ENCODE measurements at regions not wholly inside any gene's neighbourhood (a gene's known extent, or its start where the extent isn't known, plus 50 kb on each side); places are given as distances from the start of the nearest gene placed in this dataset.

DNA sequence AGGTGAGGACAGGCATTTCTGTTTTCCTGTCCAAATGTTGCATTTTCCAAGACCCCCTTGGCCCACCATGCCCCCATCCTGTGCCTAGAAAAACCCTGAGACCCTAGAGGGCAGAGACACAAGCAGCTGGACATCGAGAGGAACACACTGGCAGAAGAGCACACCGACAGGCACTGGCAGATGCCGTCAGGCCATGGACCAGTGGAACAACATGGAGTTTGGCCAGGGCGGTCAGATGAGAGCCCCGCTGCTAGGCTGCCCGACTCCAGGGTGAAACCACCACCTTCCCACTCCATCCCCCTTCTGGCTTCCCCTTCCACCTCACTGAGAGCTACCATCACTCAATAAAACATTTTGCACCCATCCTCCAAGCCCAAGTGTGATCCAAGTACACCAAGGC, 438.4 kb downstream of the SIPA1L2 start:
- no peak for ATAC-seq
- Mint-ChIP-seq H3K27ac (no peak overlapping the region), H3K4me1 (no peaks in the 10 kb centered on the region), H3K4me3 (no peak overlapping the region), H3K9me3 (no peaks in the 10 kb centered on the region), H3K36me3 (no peaks in the 10 kb centered on the region), H3K27me3 (peaks cover 0 to 8% (median 5%) of the 10 kb centered on the region in 5 donors)
- DNase-seq: no peak
- POLR2A ChIA-PET: no interaction called here

DNA sequence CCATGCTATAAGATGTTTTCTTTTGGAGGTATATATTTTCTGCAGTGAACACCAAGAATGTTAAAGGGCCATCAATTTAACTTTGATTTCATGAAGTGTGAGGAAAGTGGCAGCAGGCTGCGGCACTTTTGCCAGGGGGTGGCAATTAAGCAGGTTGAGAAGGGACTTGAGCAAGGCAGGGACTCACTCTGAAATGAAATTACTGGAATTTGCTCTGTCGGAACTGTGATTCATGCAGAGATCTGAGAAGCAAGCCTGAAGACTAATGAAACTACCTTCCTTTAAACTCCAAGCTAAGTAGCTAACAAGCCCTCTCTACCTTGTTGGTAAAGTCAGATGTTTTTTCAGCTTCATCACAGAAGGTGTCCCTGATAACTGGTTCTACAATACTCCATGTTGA, 441.6 kb downstream of the SIPA1L2 start:
- H3K27ac Mint-ChIP-seq: no peak overlapping the region
- no peaks in the 10 kb centered on the region for H3K4me1 Mint-ChIP-seq
- H3K4me3 Mint-ChIP-seq: no peak overlapping the region
- H3K27me3 Mint-ChIP-seq: peaks cover 0 to 5% (median 2%) of the 10 kb centered on the region in 5 donors
- ATAC-seq (no peak), DNase-seq (no peak)
- POLR2A ChIA-PET: no interaction called here
- no peaks in the 10 kb centered on the region for H3K36me3 Mint-ChIP-seq
- no peaks in the 10 kb centered on the region for H3K9me3 Mint-ChIP-seq

DNA sequence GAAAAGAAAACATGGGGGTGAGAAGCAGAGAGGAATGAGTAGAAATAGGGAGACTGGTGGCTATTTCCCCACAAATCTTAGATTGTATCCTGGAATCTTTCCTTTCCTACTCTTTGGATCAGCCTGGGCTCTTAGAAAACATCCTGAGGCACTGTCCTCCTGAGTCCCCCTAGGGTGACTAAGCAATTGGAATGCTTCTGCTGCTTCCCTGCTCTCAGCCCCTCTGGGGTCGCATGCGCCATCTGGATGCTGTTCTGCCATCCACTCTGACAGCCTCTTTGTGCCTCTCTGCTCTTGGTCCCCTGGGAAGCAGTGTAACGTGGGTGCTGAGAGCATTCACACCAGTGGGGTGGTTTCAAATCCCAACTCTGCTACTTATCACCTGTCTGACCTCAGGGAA, 443.0 kb downstream of the SIPA1L2 start:
- Mint-ChIP-seq H3K27me3 (peaks cover 0 to 5% (median 2%) of the 10 kb centered on the region in 5 donors), H3K36me3 (no peaks in the 10 kb centered on the region), H3K9me3 (no peaks in the 10 kb centered on the region), H3K4me1 (no peaks in the 10 kb centered on the region), H3K4me3 (no peak overlapping the region), H3K27ac (no peak overlapping the region)
- DNase-seq: no peak
- no peak for ATAC-seq
- POLR2A ChIA-PET: no interaction called here

DNA sequence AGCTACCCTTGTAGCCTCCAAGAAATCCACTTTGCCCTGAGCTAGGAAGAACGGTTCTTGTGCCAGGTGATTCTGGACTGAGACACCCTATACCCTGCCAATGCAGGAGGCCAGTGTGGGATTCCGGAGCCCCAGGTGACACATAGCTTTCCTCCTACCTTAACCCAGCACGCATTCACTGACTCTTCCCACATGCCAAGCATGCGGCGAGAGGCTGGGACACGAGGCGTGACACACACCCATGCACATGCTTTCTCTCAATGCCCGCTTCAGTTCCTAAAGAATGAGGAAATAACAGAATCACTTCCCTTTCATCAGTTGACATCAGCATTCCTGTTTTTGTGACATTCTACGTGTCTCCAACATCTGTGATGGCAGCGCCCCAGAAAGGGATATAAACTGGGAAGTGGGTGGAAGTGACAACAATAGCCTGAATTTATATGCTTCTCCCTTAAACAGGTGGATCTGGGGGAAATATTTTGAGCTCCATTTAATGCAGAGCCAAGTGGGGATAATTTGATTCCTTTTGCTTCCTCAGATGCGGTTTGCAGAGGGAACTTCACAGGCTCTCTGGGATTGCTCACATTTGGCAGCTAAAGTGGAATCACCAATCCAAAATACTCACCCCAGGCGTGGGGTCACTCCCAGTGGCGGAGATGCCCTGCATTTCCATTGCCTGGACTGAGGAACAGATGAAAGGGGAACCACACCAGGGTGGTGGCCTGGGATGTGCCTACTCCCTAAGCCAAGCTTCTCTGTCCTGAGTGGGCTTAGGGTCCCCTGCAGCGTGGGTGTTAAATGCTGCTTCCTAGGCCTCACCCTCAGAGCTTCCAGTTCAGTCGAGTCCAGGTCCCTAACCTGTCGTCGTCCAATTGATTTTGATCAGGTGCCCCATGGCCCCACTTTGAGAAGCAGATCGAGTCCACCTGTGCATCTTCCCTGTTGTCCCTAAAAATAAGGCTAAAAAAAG, 445.1 kb downstream of the SIPA1L2 start:
- POLR2A ChIA-PET: no interaction called here

DNA sequence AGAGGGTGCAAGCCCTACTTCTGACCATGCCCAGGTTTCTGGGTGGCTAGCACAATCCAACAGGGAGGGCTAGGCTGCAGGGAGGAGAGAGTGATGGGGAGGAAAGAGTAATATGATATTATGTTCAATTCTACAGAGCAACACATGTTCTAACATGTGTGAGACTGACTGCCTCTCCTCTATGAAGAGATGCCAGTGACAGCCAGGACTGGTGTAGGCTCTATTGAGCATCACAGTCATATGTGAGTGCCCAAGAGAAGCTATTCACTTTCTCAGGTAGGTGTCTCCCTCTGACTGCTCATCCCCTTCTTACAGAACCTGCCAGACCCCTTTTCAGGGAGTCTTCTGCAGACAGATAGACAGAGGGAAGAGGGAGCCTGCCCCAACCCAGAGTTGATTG, 446.1 kb downstream of the SIPA1L2 start:
- H3K27ac Mint-ChIP-seq: no peak overlapping the region
- H3K36me3 Mint-ChIP-seq: no peaks in the 10 kb centered on the region
- no peaks in the 10 kb centered on the region for H3K4me1 Mint-ChIP-seq
- no peak overlapping the region for H3K4me3 Mint-ChIP-seq
- POLR2A ChIA-PET: no interaction called here
- no peaks in the 10 kb centered on the region for H3K9me3 Mint-ChIP-seq
- no peak for ATAC-seq
- peaks cover 0 to 19% (median 8%) of the 10 kb centered on the region in 5 donors for H3K27me3 Mint-ChIP-seq
- DNase-seq: no peak

More for the DNA sequence above, 445.1 kb downstream of the SIPA1L2 start:
- no peaks in the 10 kb centered on the region for H3K9me3 Mint-ChIP-seq
- no peaks in the 10 kb centered on the region for H3K4me1 Mint-ChIP-seq
- peaks cover 0 to 13% (median 8%) of the 10 kb centered on the region in 5 donors for H3K27me3 Mint-ChIP-seq
- no peaks in the 10 kb centered on the region for H3K36me3 Mint-ChIP-seq
- no peak overlapping the region for H3K4me3 Mint-ChIP-seq
- ATAC-seq (no peak), DNase-seq (no peak)
- H3K27ac Mint-ChIP-seq: no peak overlapping the region

DNA sequence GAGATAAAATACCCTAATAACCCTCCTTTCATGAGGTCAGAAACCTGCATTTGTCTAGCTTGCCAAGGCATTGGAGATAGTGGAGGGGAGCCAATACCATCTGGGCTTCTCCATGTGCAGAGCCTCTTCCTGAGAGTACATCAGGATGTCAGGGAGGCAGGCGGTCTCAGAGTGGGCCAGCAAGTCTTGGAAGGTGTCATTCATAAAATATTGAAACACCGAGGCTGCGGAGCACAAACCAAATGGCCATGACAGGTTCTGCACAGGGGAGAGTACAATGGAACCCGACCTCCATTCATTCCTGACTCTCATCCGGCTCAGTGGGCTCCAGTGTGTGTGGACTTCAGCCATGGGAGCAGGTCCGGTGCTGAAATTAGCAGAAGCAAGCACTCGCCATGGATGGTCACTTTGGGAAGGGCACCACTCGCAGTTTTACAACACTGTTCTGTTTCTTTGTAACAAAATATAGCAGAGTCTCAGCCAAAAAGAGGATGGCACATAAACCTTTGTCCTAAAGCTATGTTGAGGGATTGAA, 446.6 kb downstream of the SIPA1L2 start:
- H3K9me3 Mint-ChIP-seq: no peaks in the 10 kb centered on the region
- H3K27me3 Mint-ChIP-seq: peaks cover under 1 to 24% (median 11%) of the 10 kb centered on the region in 5 donors
- no peak overlapping the region for H3K27ac Mint-ChIP-seq
- H3K36me3 Mint-ChIP-seq: no peaks in the 10 kb centered on the region
- POLR2A ChIA-PET: no interaction called here
- H3K4me1 Mint-ChIP-seq: no peaks in the 10 kb centered on the region
- no peak overlapping the region for H3K4me3 Mint-ChIP-seq
- DNase-seq (no peak), ATAC-seq (no peak)

DNA sequence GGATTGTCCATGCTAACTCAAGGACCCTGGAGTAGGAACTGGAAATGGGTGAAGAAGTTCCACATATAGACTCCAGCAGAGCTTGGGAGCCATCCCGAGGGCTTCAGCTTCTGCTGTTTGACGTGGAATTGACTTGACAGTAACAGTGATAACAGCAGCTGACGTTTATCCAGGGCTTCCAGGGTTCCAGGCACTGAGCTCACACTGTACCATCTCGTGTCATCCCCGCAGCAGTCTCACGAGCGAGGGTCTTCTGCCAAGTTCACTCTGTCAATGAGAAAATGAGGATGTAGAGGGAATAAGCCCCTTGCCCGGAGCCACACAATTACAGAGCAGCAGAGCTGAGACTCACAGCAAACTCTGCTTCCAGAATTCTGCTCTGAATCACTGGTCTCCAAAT, 447.7 kb downstream of the SIPA1L2 start:
- peaks cover 3 to 24% (median 11%) of the 10 kb centered on the region in 5 donors for H3K27me3 Mint-ChIP-seq

DNA sequence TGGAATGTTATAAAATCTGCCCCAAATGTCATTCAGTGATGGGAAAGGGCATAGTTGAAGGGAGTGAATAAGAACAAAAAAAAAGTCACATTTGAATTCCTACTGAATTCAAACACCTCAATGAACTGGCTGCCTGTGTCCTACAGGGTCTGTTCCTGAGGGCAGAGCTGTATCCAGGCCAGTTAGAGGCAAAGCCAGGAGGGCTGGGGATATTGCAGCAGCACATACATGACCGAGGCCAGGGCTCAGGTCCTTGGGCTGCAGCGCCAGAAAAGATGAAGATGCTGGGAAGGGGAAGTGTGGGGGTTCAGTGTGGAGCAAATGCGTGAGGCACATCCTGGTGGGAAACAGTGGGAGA, 449.2 kb downstream of the SIPA1L2 start:
- Mint-ChIP-seq H3K36me3 (no peaks in the 10 kb centered on the region), H3K9me3 (no peaks in the 10 kb centered on the region), H3K27ac (no peak overlapping the region), H3K4me1 (no peaks in the 10 kb centered on the region), H3K27me3 (peaks cover 3 to 29% (median 14%) of the 10 kb centered on the region in 5 donors), H3K4me3 (no peak overlapping the region)
- no peak for DNase-seq
- no peak for ATAC-seq
- POLR2A ChIA-PET: no interaction called here

More for the DNA sequence above, 447.7 kb downstream of the SIPA1L2 start:
- no peaks in the 10 kb centered on the region for H3K4me1 Mint-ChIP-seq
- H3K4me3 Mint-ChIP-seq: no peak overlapping the region
- ATAC-seq (no peak), DNase-seq (no peak)
- H3K36me3 Mint-ChIP-seq: no peaks in the 10 kb centered on the region
- POLR2A ChIA-PET: no interaction called here
- peak overlapping the region in 1 of 10 donors; percentile 21 for H3K27ac Mint-ChIP-seq
- H3K9me3 Mint-ChIP-seq: no peaks in the 10 kb centered on the region

DNA sequence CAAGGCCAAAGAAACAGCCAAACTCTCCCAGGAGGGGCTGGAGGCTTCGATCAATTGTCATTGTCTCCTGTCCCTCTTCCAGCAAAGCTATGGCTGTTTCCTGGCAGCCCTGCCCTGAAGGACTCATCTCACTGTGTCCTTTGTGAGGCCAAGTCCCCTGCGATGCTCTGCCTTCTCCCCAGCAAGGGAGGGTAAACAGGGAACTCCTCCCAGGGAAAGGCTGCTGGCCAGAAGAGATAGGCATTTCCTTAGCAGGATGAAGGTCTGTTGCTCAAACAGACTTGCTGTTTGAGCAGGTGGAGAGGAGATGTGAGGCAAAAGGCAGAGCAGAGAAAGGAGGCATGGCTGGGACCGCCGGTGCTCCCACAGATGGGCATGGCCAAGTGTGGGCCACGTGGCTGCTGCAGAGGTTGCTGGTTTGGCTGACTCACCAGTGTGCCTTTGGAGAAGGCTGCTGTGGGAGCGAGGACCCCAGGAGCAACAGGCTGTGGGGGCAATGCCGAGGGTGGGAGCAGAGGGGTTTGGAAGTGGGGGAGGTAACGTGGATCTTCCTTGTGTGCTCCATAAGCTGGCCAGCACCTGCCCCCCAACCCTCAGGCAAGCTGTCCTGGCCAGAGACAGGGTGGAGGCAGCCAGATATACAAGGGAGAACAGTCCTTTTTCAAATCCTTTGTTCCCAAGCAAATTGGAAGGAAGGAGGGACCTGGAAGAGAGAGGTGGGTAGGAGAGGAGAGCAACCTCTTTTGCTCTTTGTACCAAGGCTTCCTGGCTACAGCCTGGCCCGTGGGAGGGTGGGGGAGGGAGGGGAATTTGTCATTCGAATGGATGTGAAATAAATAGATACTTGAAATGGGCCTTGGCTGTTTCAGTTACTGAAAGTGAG, 449.8 kb downstream of the SIPA1L2 start:
- Mint-ChIP-seq H3K9me3 (no peaks in the 10 kb centered on the region), H3K27me3 (peaks cover 3 to 35% (median 17%) of the 10 kb centered on the region in 5 donors), H3K27ac (peak overlapping the region in 1 of 10 donors; percentile 7), H3K4me1 (no peaks in the 10 kb centered on the region), H3K36me3 (no peaks in the 10 kb centered on the region), H3K4me3 (no peak overlapping the region)
- POLR2A ChIA-PET: no interaction called here
- DNase-seq (no peak), ATAC-seq (no peak)

DNA sequence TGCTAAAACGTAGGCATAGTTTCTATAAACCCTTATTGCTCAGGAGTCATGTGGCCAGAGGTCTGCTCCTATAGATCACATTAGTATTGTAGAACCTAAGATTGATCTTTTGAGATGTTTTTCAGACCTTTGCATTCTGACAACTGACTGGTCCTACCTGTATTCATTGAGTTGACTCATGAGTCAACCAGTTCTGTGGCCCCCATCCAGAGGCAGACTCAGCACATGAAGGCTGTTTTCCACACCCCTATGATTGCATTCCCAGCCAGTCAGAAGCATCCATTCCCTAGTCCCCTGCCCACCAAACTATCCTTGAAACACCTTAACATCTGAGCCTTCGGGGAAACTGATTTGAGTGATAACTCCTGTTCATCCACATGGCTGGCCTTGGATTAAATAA, 451.7 kb downstream of the SIPA1L2 start:
- ATAC-seq (no peak), DNase-seq (no peak)
- H3K27me3 Mint-ChIP-seq: peaks cover 5 to 50% (median 20%) of the 10 kb centered on the region in 5 donors
- POLR2A ChIA-PET: no interaction called here
- H3K4me1 Mint-ChIP-seq: no peaks in the 10 kb centered on the region
- no peaks in the 10 kb centered on the region for H3K9me3 Mint-ChIP-seq
- H3K4me3 Mint-ChIP-seq: no peak overlapping the region
- H3K27ac Mint-ChIP-seq: no peak overlapping the region
- no peaks in the 10 kb centered on the region for H3K36me3 Mint-ChIP-seq

DNA sequence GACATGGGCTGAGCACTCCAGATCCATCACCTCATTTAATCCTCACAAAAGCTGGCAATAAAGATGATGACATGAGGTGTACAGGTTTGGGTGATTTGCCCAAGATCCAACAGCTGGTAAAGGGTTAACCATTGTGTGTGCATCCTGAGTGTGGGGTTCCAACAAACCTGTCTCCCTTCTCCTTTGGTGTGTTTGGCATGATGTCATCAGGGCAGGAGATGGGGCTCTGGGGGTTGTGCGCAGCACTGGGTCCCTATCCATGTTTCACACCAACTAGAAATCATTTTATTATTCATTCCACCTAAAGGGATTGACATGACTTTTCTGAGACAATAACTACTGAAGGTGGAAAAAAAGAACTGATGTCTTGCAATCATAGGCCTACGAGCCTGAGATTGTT, 452.5 kb downstream of the SIPA1L2 start:
- no peak overlapping the region for H3K27ac Mint-ChIP-seq
- peaks cover 5 to 50% (median 20%) of the 10 kb centered on the region in 5 donors for H3K27me3 Mint-ChIP-seq
- H3K4me1 Mint-ChIP-seq: peaks cover 0 to 3% (median under 1%) of the 10 kb centered on the region in 4 donors
- DNase-seq (no peak), ATAC-seq (no peak)
- POLR2A ChIA-PET: no interaction called here
- H3K4me3 Mint-ChIP-seq: no peak overlapping the region
- no peaks in the 10 kb centered on the region for H3K9me3 Mint-ChIP-seq
- H3K36me3 Mint-ChIP-seq: no peaks in the 10 kb centered on the region

DNA sequence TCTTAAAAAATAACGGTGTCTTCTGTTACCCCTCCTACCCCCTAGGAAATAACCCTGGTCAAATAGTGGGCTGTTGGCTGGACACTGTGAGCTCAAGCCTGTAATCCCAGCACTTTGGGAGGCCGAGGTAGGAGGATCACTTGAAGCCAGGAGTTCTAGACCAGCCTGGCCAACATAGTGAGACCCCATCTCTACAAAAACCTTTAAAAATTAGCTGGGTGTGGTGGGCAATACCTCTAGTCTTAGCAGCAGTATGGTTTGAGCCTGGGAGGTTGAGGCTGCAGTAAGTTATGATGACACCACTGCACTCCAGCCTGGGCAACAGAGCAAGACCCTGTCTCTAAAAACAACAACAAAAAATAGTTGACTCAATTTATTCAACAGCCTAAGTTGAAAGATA, 453.7 kb downstream of the SIPA1L2 start:
- Mint-ChIP-seq H3K4me1 (peaks cover 0 to 9% (median 5%) of the 10 kb centered on the region in 4 donors), H3K27me3 (peaks cover 5 to 50% (median 15%) of the 10 kb centered on the region in 5 donors), H3K4me3 (no peak overlapping the region), H3K36me3 (no peaks in the 10 kb centered on the region), H3K27ac (no peak overlapping the region), H3K9me3 (no peaks in the 10 kb centered on the region)
- no peak for ATAC-seq
- POLR2A ChIA-PET: no interaction called here
- DNase-seq: no peak

DNA sequence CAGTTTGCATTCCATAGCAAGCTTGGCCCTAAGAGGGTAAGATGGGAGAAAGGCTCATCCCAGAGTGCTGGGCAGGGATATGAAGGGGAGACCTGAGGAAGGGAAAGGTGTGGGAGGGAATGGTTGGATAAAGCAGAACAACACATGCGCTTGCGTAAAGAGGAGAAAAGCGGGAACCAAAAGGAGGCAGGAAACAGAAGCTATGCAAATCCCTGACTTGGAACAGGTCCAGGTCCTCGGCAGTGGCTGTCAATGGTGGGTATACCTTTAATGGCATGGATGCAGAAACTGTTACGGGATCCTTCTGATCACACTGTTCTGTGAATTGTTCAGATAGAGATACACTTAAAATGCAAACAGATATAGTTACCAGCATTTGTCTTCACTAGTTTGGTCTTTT, 455.6 kb downstream of the SIPA1L2 start:
- no peaks in the 10 kb centered on the region for H3K9me3 Mint-ChIP-seq

More for the DNA sequence above, 455.6 kb downstream of the SIPA1L2 start:
- Mint-ChIP-seq H3K4me3 (no peak overlapping the region), H3K27ac (no peak overlapping the region), H3K36me3 (no peaks in the 10 kb centered on the region), H3K27me3 (peaks cover 5 to 45% (median 15%) of the 10 kb centered on the region in 5 donors), H3K4me1 (peaks cover 0 to 9% (median 5%) of the 10 kb centered on the region in 4 donors)
- ATAC-seq (no peak), DNase-seq (no peak)
- POLR2A ChIA-PET: no interaction called here
